ENCODE measurements at regions not wholly inside any gene's neighbourhood (a gene's known extent, or its start where the extent isn't known, plus 50 kb on each side); places are given as distances from the start of the nearest gene placed in this dataset.
A peak's percentile ranks its signal among the peaks of the same experiment; 100 is the strongest.

DNA sequence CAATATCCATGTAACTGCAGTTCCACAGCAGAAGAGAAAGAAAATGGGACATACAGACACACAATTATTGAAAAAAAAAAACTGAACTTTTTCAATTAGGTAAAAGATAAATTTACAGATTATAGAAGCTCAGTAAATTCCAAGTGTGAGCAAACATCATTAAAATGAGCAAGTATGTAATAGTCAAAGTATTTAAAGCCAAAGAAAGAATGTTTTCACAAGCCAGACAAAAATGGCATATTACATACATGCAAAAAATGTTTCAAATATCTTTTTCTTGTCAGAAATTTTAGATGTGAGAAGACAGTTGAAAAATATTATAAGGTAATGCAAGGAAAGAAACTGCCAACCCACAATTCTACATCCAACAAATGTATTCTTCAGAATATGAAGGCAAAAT lies 150.2 kb upstream of the AKR1E2 start:
- intact Hi-C loops (cut with micrococcal nuclease): no loop called here

DNA sequence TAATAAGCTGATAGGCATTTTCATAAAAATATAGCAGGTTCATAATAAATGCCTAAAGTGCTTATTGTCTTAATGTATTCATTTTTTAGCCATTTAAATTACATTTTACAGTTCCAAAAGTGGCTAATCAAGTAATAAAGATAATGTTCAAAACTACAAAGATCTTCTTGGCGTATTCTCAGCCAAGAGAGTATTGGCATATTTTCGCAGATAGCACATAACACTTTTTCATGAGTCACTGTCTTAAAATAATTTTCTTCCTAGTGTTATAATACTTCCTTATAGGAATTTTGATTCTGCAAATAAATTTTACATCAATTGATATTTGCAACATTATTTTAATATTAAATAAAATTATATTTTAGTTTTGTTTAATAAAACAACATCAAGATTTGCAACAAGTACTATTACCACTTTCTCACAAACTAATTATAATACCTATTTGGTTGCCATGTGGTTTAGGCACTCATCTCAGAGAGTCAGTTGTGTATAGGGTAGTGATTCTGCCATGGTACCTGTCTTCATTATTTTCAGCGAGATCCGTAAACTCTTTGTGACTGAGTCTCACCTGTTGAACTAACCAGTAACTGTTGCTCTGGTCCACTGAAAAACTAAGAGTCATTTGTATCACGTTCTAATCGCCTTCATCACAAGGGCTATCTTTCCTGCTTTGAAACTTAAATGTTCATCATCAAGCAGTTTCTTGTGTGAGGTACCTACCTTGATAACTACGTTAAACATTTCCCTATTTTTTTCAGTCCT lies 152.5 kb upstream of the AKR1E2 start:
- Histone ChIP-seq H3K9me3 (replicated peaks) (peaks cover 19% of the 10 kb centered on the region), H3K27ac (replicated peaks) (peak overlapping the region; percentile 51), H3K4me1 (peaks cover 11% of the 10 kb centered on the region), H3K27me3 (ENCODE audit: low read depth) (no peaks in the 10 kb centered on the region), H3K4me3 (no peak overlapping the region), H3K36me3 (no peaks in the 10 kb centered on the region)
- TF ChIP-seq, protein P1, sequence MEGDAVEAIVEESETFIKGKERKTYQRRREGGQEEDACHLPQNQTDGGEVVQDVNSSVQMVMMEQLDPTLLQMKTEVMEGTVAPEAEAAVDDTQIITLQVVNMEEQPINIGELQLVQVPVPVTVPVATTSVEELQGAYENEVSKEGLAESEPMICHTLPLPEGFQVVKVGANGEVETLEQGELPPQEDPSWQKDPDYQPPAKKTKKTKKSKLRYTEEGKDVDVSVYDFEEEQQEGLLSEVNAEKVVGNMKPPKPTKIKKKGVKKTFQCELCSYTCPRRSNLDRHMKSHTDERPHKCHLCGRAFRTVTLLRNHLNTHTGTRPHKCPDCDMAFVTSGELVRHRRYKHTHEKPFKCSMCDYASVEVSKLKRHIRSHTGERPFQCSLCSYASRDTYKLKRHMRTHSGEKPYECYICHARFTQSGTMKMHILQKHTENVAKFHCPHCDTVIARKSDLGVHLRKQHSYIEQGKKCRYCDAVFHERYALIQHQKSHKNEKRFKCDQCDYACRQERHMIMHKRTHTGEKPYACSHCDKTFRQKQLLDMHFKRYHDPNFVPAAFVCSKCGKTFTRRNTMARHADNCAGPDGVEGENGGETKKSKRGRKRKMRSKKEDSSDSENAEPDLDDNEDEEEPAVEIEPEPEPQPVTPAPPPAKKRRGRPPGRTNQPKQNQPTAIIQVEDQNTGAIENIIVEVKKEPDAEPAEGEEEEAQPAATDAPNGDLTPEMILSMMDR (IDR thresholded peaks at IDR 0.05; ENCODE audit: borderline replicate concordance): no peak
- intact Hi-C loops (cut with micrococcal nuclease): no loop called here
- no peak for DNase-seq

More for the DNA sequence above, 150.2 kb upstream of the AKR1E2 start:
- no peak for DNase-seq
- Histone ChIP-seq H3K4me3 (no peak overlapping the region), H3K27me3 (ENCODE audit: low read depth) (no peaks in the 10 kb centered on the region), H3K27ac (replicated peaks) (no peak overlapping the region), H3K9me3 (replicated peaks) (no peaks in the 10 kb centered on the region), H3K36me3 (no peaks in the 10 kb centered on the region), H3K4me1 (peaks cover 11% of the 10 kb centered on the region)
- TF ChIP-seq, protein P1 (IDR thresholded peaks at IDR 0.05; ENCODE audit: borderline replicate concordance): no peak

DNA sequence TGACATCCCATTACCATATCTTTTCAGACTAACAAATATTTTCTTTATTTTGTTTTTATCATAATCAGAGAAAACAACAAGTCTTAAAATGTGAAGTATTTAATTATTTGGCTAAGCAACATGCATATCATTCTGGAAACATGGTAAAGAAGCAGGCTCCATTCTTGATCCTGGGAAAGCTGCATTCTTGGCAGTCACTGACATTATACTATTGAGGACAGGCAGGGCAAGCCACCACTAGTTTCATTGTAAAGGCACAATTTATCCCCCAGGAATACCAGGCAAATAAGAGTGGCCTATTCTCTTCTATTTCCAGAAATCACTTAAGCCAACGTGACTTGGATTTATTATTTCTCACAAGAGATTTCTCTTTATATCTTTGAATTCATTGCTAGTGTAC lies 153.8 kb upstream of the AKR1E2 start:
- H3K36me3 ChIP-seq: no peaks in the 10 kb centered on the region
- H3K27ac ChIP-seq (replicated peaks): peak overlapping the region; percentile 51
- TF ChIP-seq, protein P1 (IDR thresholded peaks at IDR 0.05; ENCODE audit: borderline replicate concordance): no peak
- DNase-seq: no peak
- peak overlapping the region; percentile 38 for H3K4me3 ChIP-seq
- peaks cover 8% of the 10 kb centered on the region for H3K4me1 ChIP-seq
- no peaks in the 10 kb centered on the region for H3K27me3 ChIP-seq (ENCODE audit: low read depth)
- peaks cover 22% of the 10 kb centered on the region for H3K9me3 ChIP-seq (replicated peaks)
- intact Hi-C loops (cut with micrococcal nuclease): no loop called here

DNA sequence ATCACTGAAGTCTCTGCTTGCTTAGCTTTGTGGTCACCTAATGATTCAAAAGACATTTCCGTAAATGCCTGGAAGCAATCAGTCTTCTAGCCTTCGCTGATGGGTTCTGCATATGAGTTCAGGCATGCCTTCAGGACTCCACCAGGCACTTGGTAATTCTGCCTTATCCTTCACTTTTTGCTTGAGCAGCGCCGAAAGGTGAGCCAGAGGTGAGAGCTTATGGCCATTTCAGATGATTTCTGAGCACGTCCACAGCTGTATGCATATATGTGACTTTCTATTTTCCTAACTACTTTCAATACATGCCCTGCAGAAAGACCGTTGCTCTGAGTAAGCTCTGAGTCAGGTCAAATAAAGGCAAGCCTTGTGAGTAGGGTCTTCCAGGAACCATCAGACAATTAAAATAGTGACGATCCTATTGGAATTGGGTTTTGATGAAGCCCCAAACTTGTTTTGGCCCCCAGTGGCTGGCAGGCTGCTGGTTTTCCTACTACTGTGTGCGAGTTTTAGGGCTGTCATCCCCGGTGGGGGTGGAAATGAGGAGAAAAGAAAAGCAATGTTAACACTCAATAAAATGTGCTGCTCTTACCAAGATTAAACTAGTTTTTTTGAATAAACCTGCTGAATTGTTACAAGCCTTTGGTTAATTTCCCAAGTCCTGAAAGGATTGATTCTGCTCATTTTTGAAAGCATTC lies 154.4 kb upstream of the AKR1E2 start:
- intact Hi-C loops (cut with micrococcal nuclease): no loop called here
- DNase-seq: no peak
- Histone ChIP-seq H3K4me1 (peaks cover 6% of the 10 kb centered on the region), H3K27ac (replicated peaks) (peak overlapping the region; percentile 51), H3K27me3 (ENCODE audit: low read depth) (no peaks in the 10 kb centered on the region), H3K4me3 (peak overlapping the region; percentile 38), H3K36me3 (no peaks in the 10 kb centered on the region), H3K9me3 (replicated peaks) (peaks cover 22% of the 10 kb centered on the region)
- TF ChIP-seq, protein P1 (IDR thresholded peaks at IDR 0.05; ENCODE audit: borderline replicate concordance): no peak

DNA sequence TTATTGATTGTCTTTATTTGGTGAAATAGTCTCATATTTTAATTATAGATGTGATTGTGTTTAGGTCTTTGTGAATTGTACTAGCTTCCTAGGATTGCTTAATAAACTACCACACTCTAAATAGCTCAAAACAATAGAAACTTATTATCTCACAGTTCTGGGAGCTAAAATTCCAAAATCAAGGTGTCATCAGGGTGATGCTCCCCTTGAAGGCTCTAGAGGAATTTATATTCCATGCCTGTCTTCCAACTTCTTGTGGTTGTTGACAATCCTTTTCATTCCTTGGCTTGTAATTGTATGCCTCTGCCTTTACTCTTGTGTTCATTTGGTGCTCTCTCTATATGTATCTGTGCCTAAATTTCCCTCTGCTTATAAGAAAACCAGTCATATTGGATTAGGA lies 155.3 kb upstream of the AKR1E2 start:
- Histone ChIP-seq H3K4me3 (no peak overlapping the region), H3K4me1 (peaks cover 6% of the 10 kb centered on the region), H3K36me3 (no peaks in the 10 kb centered on the region), H3K27ac (replicated peaks) (peak overlapping the region; percentile 51), H3K9me3 (replicated peaks) (peaks cover 22% of the 10 kb centered on the region), H3K27me3 (ENCODE audit: low read depth) (no peaks in the 10 kb centered on the region)
- intact Hi-C loops (cut with micrococcal nuclease): no loop called here
- TF ChIP-seq, protein P1 (IDR thresholded peaks at IDR 0.05; ENCODE audit: borderline replicate concordance): no peak
- DNase-seq: no peak

Data from left ventricle myocardium inferior (tissue), 1 donor.